ENCODE measurements at regions not wholly inside any gene's neighbourhood (a gene's known extent, or its start where the extent isn't known, plus 50 kb on each side); places are given as distances from the start of the nearest gene placed in this dataset.

DNA sequence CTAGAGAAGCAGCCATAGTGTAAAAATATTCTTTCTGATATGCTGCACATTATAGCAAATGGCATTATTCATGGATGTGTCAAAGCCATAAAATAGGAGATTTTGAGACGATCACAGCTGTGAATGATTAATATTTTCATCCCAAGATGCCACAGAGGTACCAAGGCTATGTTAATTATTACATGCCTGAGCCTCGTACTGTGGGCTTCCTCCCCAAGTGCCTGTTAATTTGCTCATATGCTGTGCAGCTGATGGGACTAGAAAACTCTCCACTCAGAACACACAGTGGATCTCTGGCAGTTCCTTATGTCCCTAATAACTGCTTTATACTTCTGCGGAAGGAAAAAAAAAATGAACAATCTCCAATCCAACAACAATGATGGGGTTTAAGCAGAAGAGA lies 184.9 kb upstream of the TSHZ2 start:
- Histone ChIP-seq H3F3A (ENCODE audit: low read depth) (no peaks in the 10 kb centered on the region), H3K4me2 (ENCODE audit: low read depth, low read length, poor library complexity, severe bottlenecking) (no peak overlapping the region), H3K4me1 (ENCODE audit: insufficient read depth, low read length, poor library complexity, severe bottlenecking) (no peaks in the 10 kb centered on the region), H3K79me2 (ENCODE audit: insufficient read depth, low read length) (no peaks in the 10 kb centered on the region), H3K4me3 (ENCODE audit: low read length, poor library complexity, severe bottlenecking) (no peak overlapping the region), H3K9me3 (ENCODE audit: insufficient read depth, low read depth, low read length) (no peaks in the 10 kb centered on the region), H3K9ac (ENCODE audit: low read depth, low read length, poor library complexity, severe bottlenecking) (no peak overlapping the region), H3K27me3 (ENCODE audit: insufficient read depth, low read length, poor library complexity, severe bottlenecking) (no peaks in the 10 kb centered on the region), H4K20me1 (ENCODE audit: insufficient read depth, low read length, poor library complexity, severe bottlenecking) (no peaks in the 10 kb centered on the region), H3K36me3 (ENCODE audit: insufficient read depth, low read length) (no peaks in the 10 kb centered on the region), H3K9me2 (replicated peaks; ENCODE audit: low read depth, low read length) (no peaks in the 10 kb centered on the region), H2AFZ (ENCODE audit: low read length) (no peak overlapping the region)
- TF ChIP-seq, protein P1, sequence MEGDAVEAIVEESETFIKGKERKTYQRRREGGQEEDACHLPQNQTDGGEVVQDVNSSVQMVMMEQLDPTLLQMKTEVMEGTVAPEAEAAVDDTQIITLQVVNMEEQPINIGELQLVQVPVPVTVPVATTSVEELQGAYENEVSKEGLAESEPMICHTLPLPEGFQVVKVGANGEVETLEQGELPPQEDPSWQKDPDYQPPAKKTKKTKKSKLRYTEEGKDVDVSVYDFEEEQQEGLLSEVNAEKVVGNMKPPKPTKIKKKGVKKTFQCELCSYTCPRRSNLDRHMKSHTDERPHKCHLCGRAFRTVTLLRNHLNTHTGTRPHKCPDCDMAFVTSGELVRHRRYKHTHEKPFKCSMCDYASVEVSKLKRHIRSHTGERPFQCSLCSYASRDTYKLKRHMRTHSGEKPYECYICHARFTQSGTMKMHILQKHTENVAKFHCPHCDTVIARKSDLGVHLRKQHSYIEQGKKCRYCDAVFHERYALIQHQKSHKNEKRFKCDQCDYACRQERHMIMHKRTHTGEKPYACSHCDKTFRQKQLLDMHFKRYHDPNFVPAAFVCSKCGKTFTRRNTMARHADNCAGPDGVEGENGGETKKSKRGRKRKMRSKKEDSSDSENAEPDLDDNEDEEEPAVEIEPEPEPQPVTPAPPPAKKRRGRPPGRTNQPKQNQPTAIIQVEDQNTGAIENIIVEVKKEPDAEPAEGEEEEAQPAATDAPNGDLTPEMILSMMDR (conservative IDR thresholded peaks at IDR 0.05; ENCODE audit: low read length): no peak
- TF ChIP-seq EZH2phosphoT487 (IDR thresholded peaks at IDR 0.05; ENCODE audit: borderline replicate concordance): no peak

DNA sequence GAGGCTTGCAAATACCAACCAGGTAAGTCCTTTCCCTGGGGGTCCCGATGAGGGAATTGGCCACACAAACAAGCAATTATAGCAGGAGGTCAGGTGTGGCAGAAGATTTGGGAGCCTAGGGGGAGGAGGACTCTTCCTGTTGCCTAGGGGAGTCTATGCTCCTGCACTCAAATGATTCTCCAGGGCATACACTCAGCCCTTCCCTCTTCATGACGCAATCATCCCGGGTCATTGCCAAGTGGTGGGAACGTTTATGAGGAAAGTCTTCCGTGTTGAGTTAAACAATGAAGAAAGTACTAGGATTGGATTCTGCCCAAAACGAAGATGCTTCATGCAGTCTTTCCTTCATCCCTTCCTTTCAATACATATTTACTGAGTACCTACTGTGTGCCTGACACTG lies 186.5 kb upstream of the TSHZ2 start:
- Histone ChIP-seq H3K79me2 (ENCODE audit: insufficient read depth, low read length) (no peaks in the 10 kb centered on the region), H3K9ac (ENCODE audit: low read depth, low read length, poor library complexity, severe bottlenecking) (no peak overlapping the region), H3F3A (ENCODE audit: low read depth) (no peaks in the 10 kb centered on the region), H2AFZ (ENCODE audit: low read length) (no peak overlapping the region), H3K36me3 (ENCODE audit: insufficient read depth, low read length) (no peaks in the 10 kb centered on the region), H3K4me2 (ENCODE audit: low read depth, low read length, poor library complexity, severe bottlenecking) (no peak overlapping the region), H3K9me3 (ENCODE audit: insufficient read depth, low read depth, low read length) (no peaks in the 10 kb centered on the region), H3K9me2 (replicated peaks; ENCODE audit: low read depth, low read length) (no peaks in the 10 kb centered on the region), H3K4me1 (ENCODE audit: insufficient read depth, low read length, poor library complexity, severe bottlenecking) (no peaks in the 10 kb centered on the region), H3K4me3 (ENCODE audit: low read length, poor library complexity, severe bottlenecking) (no peak overlapping the region), H3K27me3 (ENCODE audit: insufficient read depth, low read length, poor library complexity, severe bottlenecking) (no peaks in the 10 kb centered on the region), H4K20me1 (ENCODE audit: insufficient read depth, low read length, poor library complexity, severe bottlenecking) (no peaks in the 10 kb centered on the region)
- no peak for TF ChIP-seq EZH2phosphoT487 (IDR thresholded peaks at IDR 0.05; ENCODE audit: borderline replicate concordance)
- TF ChIP-seq, protein P1 (conservative IDR thresholded peaks at IDR 0.05; ENCODE audit: low read length): no peak

DNA sequence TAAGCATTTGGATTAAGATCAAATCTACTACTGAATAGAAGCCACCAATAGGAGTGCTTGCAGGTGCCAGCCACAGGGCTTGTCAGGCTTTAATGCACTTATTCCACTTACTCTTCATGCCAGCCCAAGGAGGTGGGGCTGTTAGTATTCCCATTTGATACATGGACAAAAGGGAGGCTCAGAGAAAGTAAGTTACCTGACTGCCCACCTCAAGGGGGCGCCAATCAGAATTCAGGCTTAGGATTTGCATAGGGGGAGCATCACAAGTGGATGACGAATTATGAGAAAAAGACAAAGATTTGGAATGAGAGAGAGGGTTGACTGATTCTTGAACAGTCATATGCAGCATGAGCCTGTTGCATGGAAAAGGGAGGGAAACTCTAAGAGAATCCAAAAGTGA lies 188.4 kb upstream of the TSHZ2 start:
- H3K4me3 ChIP-seq (ENCODE audit: low read length, poor library complexity, severe bottlenecking): no peak overlapping the region
- H3K9me2 ChIP-seq (replicated peaks; ENCODE audit: low read depth, low read length): no peaks in the 10 kb centered on the region
- no peaks in the 10 kb centered on the region for H3K9me3 ChIP-seq (ENCODE audit: insufficient read depth, low read depth, low read length)
- H3F3A ChIP-seq (ENCODE audit: low read depth): no peaks in the 10 kb centered on the region
- H3K79me2 ChIP-seq (ENCODE audit: insufficient read depth, low read length): no peaks in the 10 kb centered on the region
- TF ChIP-seq, protein P1 (conservative IDR thresholded peaks at IDR 0.05; ENCODE audit: low read length): peak; percentile 57
- TF ChIP-seq EZH2phosphoT487 (IDR thresholded peaks at IDR 0.05; ENCODE audit: borderline replicate concordance): no peak
- no peaks in the 10 kb centered on the region for H4K20me1 ChIP-seq (ENCODE audit: insufficient read depth, low read length, poor library complexity, severe bottlenecking)
- H3K27me3 ChIP-seq (ENCODE audit: insufficient read depth, low read length, poor library complexity, severe bottlenecking): no peaks in the 10 kb centered on the region
- H3K4me2 ChIP-seq (ENCODE audit: low read depth, low read length, poor library complexity, severe bottlenecking): no peak overlapping the region
- no peak overlapping the region for H3K9ac ChIP-seq (ENCODE audit: low read depth, low read length, poor library complexity, severe bottlenecking)
- no peaks in the 10 kb centered on the region for H3K36me3 ChIP-seq (ENCODE audit: insufficient read depth, low read length)
- H3K4me1 ChIP-seq (ENCODE audit: insufficient read depth, low read length, poor library complexity, severe bottlenecking): no peaks in the 10 kb centered on the region
- H2AFZ ChIP-seq (ENCODE audit: low read length): no peak overlapping the region
